K562 (cell line): ENCODE measurements at regions not wholly inside any gene's neighbourhood (a gene's known extent, or its start where the extent isn't known, plus 50 kb on each side); places are given as distances from the start of the nearest gene placed in this dataset.

Experiments
- ATAC-seq: fragments of 200-7000 bp; cut with Tn5 transposase; 3 replicates; pipeline ENCODE4 v1.9.1; 2020; ENCODE audit warnings: moderate library complexity
- BruUV-seq: library from RNA; stranded (reverse); fragments of 400-500 nt; replicated peaks from 2 replicates; lab custom pipeline; 2021; lab: Mats Ljungman, UMichigan
- CTCF ChIA-PET: fragments of 300-600 bp; formaldehyde crosslinking; extraction: SDS; loops from one replicate; lab custom pipeline; 2021; ENCODE audit warnings: low intra/inter-chr PET ratio; lab: Yijun Ruan, JAX
- POLR2A ChIA-PET: fragments of 300-600, 350-650 bp; sonication (Branson Sonifier 250); formaldehyde crosslinking; extraction: SDS; loops from one replicate; lab custom pipeline; 2021; ENCODE audit warnings: antibody characterized with exemption, inconsistent platforms; lab: Yijun Ruan, JAX
- DNase-seq, 4 experiments: peaks; one replicate each; pipeline versions ENCODE4 v3.0.0 to v3.0.0-alpha.2; 2011 to 2018; ENCODE audit warnings: low spot score in 3 of 4, mixed read lengths in 3 of 4; ENCODE audit errors: extremely low read depth in 1 of 4
- FAIRE-seq: peaks from 2 replicates; lab custom pipeline; 2011; peaks lifted over from hg19 to GRCh38; lab: Jason Lieb, UNC
- H2AFZ ChIP-seq: 2 replicates; pipeline ENCODE4 v1.6.0; 2011; ENCODE audit warnings: low read depth, low read length, control low read depth, inconsistent platforms
- H3K27ac ChIP-seq: fragments of 200-600 bp; 3 replicates; pipeline ENCODE4 v1.8.0; 2011; ENCODE audit warnings: low read depth, mild to moderate bottlenecking, control low read depth, inconsistent platforms, low read length, moderate library complexity, mixed read lengths; ENCODE audit errors: extremely low read depth
- H3K27me3 ChIP-seq, 2 experiments: fragments of 300-600 bp in 1 of 2; 2 replicates in 1 of 2; 3 replicates in 1 of 2; pipeline versions ENCODE4 v1.6.0 to v1.8.0; 2011; ENCODE audit warnings: inconsistent platforms in 2 of 2, low read length in 2 of 2, mild to moderate bottlenecking in 1 of 2, mixed read lengths in 1 of 2, moderate library complexity in 1 of 2; ENCODE audit not compliant: control insufficient read depth in 2 of 2, insufficient read depth in 2 of 2
- H3K36me3 ChIP-seq: fragments of 300-600 bp; 3 replicates; pipeline ENCODE4 v1.8.0; 2011; ENCODE audit warnings: mild to moderate bottlenecking, low read length, inconsistent platforms; ENCODE audit not compliant: control insufficient read depth, insufficient read depth
- H3K4me1 ChIP-seq, 2 experiments: fragments of 200-600 bp in 1 of 2; replicated peaks in 1 of 2; 2 replicates in 1 of 2; 3 replicates in 1 of 2; pipeline versions ENCODE4 v1.5.1 to v1.8.0; 2011; ENCODE audit warnings: inconsistent platforms in 2 of 2, low read length in 2 of 2, mild to moderate bottlenecking in 1 of 2, mixed read lengths in 1 of 2, moderate library complexity in 1 of 2; ENCODE audit not compliant: control insufficient read depth in 2 of 2, insufficient read depth in 2 of 2
- H3K4me2 ChIP-seq: 2 replicates; pipeline ENCODE4 v1.6.1; 2011; ENCODE audit warnings: low read length, control low read depth, inconsistent platforms, mixed read lengths; ENCODE audit not compliant: insufficient read depth
- H3K4me3 ChIP-seq: fragments of 200-600 bp; sonication (generic), shearing (Covaris generic); 2 replicates; pipeline ENCODE4 v1.5.1; 2016; ENCODE audit warnings: control low read depth, inconsistent platforms
- H3K79me2 ChIP-seq: fragments of 200-600 bp; 3 replicates; pipeline ENCODE4 v1.8.0; 2011; ENCODE audit warnings: low read length, inconsistent platforms; ENCODE audit not compliant: control insufficient read depth, insufficient read depth
- H3K9ac ChIP-seq, 2 experiments: 2 replicates each; pipeline versions ENCODE4 v1.6.0 to v1.6.1; 2011; ENCODE audit warnings: low read depth in 2 of 2, low read length in 2 of 2, control low read depth in 1 of 2, inconsistent platforms in 1 of 2, mild to moderate bottlenecking in 1 of 2, mixed read lengths in 1 of 2; ENCODE audit not compliant: insufficient read depth in 1 of 2
- H3K9me1 ChIP-seq: one replicate; pipeline ENCODE4 v1.6.0; 2011; ENCODE audit warnings: inconsistent platforms, mild to moderate bottlenecking, low read length, moderate library complexity; ENCODE audit not compliant: control insufficient read depth, insufficient read depth
- H3K9me3 ChIP-seq: replicated peaks from 2 replicates; pipeline ENCODE4 v1.5.1; 2011; ENCODE audit warnings: low read depth, low read length, inconsistent platforms; ENCODE audit not compliant: control insufficient read depth, insufficient read depth
- H4K20me1 ChIP-seq: replicated peaks from 2 replicates; pipeline ENCODE4 v1.6.1; 2011; ENCODE audit warnings: low read length, inconsistent platforms, mixed read lengths; ENCODE audit not compliant: control insufficient read depth, insufficient read depth
- FOXA1 ChIP-seq: fragments of 450-650 bp; IDR thresholded peaks from 2 replicates; pipeline ENCODE4 v1.6.1; 2016; ENCODE audit warnings: mild to moderate bottlenecking, borderline replicate concordance
- ILK ChIP-seq: fragments of 450-650 bp; IDR thresholded peaks from 2 replicates; pipeline ENCODE4 v1.6.1; 2016; ENCODE audit warnings: missing genetic modification characterization, low read depth, mild to moderate bottlenecking, missing compliant biosample characterization, moderate library complexity, borderline replicate concordance
- TFAM ChIP-seq: fragments of 250-450 bp; sonication (Bioruptor Pico); conservative IDR thresholded peaks from 2 replicates; pipeline ENCODE4 v1.5.0; 2021; ENCODE audit warnings: mild to moderate bottlenecking, moderate library complexity
- WGBS: fragments of 100-300 bp; shearing (Covaris generic); methylation state at CpG from one replicate; pipeline ENCODE4 v1.1.6; 2016; ENCODE audit warnings: low coverage, mixed read lengths; ENCODE audit not compliant: insufficient coverage; ENCODE audit errors: missing lambda C conversion rate; 5-methylcytosine and 5-hydroxymethylcytosine counted together
- in situ Hi-C: fragments of 300-500 bp; cut with MboI; formaldehyde crosslinking; loops from 4 replicates; pipeline ENCODE4 v1.15.0; 2018; ENCODE audit warnings: inconsistent platforms, mixed read lengths
- intact Hi-C: fragments of 100-400 bp; cut with micrococcal nuclease; formaldehyde crosslinking; loops from 2 replicates; pipeline ENCODE4 v1.14.2; 2022
- TF ChIP-seq, protein P1 (sequence below): sonication (generic); formaldehyde crosslinking; IDR thresholded peaks from 2 replicates; pipeline ENCODE4 v1.8.1; 2023; ENCODE audit warnings: missing genetic modification reagents, mild to moderate bottlenecking, borderline replicate concordance
- TF ChIP-seq, protein P2 (sequence below), 2 experiments: fragments of 450-650 bp in 1 of 2; sonication (generic) in 1 of 2; formaldehyde crosslinking in 1 of 2; IDR thresholded peaks; 2 replicates each; pipeline versions ENCODE4 v1.7.1 to v1.9.0; 2016 to 2022; ENCODE audit warnings: inconsistent platforms in 1 of 2, mild to moderate bottlenecking in 1 of 2, missing genetic modification reagents in 1 of 2

DNA sequence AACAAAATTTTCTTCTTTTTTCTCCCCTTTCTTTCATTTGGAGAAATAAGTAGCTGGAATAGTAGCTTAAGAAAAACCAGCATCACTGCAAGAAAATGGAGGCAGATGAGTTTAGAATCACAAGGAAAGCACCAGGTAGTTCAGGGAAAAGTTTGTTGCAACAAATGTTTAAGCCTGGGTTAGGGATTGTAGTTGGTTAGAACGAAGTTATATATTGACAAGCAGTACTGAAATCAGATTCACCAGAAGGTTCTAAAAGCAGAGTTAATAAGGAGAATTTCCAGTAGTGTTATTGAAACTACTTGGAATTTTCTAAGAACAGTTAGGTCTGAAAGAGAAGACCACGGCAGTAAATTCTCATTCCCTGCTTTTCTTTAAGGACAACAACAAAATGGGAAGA, 70.2 kb downstream of the BMP2 start (continued):
- TF ChIP-seq, protein P1, sequence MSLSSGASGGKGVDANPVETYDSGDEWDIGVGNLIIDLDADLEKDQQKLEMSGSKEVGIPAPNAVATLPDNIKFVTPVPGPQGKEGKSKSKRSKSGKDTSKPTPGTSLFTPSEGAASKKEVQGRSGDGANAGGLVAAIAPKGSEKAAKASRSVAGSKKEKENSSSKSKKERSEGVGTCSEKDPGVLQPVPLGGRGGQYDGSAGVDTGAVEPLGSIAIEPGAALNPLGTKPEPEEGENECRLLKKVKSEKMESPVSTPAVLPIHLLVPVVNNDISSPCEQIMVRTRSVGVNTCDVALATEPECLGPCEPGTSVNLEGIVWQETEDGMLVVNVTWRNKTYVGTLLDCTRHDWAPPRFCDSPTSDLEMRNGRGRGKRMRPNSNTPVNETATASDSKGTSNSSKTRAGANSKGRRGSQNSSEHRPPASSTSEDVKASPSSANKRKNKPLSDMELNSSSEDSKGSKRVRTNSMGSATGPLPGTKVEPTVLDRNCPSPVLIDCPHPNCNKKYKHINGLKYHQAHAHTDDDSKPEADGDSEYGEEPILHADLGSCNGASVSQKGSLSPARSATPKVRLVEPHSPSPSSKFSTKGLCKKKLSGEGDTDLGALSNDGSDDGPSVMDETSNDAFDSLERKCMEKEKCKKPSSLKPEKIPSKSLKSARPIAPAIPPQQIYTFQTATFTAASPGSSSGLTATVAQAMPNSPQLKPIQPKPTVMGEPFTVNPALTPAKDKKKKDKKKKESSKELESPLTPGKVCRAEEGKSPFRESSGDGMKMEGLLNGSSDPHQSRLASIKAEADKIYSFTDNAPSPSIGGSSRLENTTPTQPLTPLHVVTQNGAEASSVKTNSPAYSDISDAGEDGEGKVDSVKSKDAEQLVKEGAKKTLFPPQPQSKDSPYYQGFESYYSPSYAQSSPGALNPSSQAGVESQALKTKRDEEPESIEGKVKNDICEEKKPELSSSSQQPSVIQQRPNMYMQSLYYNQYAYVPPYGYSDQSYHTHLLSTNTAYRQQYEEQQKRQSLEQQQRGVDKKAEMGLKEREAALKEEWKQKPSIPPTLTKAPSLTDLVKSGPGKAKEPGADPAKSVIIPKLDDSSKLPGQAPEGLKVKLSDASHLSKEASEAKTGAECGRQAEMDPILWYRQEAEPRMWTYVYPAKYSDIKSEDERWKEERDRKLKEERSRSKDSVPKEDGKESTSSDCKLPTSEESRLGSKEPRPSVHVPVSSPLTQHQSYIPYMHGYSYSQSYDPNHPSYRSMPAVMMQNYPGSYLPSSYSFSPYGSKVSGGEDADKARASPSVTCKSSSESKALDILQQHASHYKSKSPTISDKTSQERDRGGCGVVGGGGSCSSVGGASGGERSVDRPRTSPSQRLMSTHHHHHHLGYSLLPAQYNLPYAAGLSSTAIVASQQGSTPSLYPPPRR (CRISPR knock-in tag), result no peak

DNA sequence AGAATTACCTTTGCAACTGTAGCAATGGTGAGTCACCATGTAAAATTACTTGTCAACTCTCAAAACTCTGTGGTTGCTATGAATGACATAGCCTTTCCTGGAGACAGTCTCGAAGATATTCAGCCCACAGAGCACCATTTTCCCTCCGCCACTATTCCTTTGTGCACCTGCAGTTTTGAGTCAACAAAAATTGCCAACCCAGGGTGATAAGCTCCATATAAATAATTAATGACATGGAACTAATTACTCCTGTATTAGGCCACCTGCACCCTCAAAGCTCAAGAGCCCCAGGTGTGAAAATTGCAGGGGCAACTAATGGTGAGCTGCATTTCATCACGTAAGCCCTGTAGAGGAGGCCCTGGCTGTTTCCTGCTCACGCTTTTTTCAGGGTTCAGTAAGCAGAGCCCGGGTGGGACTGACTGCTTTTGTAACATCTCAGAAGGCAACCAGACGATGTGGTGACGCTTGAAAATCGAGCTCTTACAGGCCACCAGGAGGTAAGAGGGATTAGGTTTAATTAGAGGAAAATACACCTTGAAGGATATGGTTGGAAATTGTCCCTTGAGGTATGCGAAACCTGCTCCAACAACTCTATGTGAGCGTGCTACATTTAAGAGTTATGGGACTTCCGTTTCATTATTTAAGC, 70.8 kb downstream of the BMP2 start:
- ChIA-PET CTCF (no interaction called here), POLR2A (no interaction called here)
- H3K9me1 ChIP-seq, result no peaks in the 10 kb centered on the region
- intact Hi-C loops, result no loop called here
- no peaks in the 10 kb centered on the region for H3K27me3 ChIP-seq
- H3K27ac ChIP-seq, result no peak overlapping the region
- H4K20me1 ChIP-seq, result no peaks in the 10 kb centered on the region
- H3K4me2 ChIP-seq, result no peak overlapping the region
- no peaks in the 10 kb centered on the region for H3K9me3 ChIP-seq
- no peak overlapping the region for H3K4me3 ChIP-seq
- DNase-seq (no peak), ATAC-seq (no peak), FAIRE-seq (no peak)
- H3K79me2 ChIP-seq, result no peaks in the 10 kb centered on the region
- BruUV-seq, result no TSS peak
- 1% methylated on average over 11 of the region's 11 CpGs for WGBS
- no peak overlapping the region for H2AFZ ChIP-seq
- in situ Hi-C loops, result no loop called here
- H3K36me3 ChIP-seq, result no peaks in the 10 kb centered on the region
- no peak overlapping the region for H3K9ac ChIP-seq
- no peaks in the 10 kb centered on the region for H3K4me1 ChIP-seq
- TF ChIP-seq, protein P2, sequence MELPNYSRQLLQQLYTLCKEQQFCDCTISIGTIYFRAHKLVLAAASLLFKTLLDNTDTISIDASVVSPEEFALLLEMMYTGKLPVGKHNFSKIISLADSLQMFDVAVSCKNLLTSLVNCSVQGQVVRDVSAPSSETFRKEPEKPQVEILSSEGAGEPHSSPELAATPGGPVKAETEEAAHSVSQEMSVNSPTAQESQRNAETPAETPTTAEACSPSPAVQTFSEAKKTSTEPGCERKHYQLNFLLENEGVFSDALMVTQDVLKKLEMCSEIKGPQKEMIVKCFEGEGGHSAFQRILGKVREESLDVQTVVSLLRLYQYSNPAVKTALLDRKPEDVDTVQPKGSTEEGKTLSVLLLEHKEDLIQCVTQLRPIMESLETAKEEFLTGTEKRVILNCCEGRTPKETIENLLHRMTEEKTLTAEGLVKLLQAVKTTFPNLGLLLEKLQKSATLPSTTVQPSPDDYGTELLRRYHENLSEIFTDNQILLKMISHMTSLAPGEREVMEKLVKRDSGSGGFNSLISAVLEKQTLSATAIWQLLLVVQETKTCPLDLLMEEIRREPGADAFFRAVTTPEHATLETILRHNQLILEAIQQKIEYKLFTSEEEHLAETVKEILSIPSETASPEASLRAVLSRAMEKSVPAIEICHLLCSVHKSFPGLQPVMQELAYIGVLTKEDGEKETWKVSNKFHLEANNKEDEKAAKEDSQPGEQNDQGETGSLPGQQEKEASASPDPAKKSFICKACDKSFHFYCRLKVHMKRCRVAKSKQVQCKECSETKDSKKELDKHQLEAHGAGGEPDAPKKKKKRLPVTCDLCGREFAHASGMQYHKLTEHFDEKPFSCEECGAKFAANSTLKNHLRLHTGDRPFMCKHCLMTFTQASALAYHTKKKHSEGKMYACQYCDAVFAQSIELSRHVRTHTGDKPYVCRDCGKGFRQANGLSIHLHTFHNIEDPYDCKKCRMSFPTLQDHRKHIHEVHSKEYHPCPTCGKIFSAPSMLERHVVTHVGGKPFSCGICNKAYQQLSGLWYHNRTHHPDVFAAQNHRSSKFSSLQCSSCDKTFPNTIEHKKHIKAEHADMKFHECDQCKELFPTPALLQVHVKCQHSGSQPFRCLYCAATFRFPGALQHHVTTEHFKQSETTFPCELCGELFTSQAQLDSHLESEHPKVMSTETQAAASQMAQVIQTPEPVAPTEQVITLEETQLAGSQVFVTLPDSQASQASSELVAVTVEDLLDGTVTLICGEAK (IDR thresholded peaks at IDR 0.05), result no peak
- TF ChIP-seq, protein P2 (CRISPR knock-in tag; IDR thresholded peaks at IDR 0.05), result no peak
- TF ChIP-seq FOXA1, result no peak
- TF ChIP-seq TFAM (CRISPR knock-in tag), result no peak
- no peak for TF ChIP-seq ILK (tag)
